Urothelium cell line (cell line): ENCODE measurements at regions not wholly inside any gene's neighbourhood (a gene's known extent, or its start where the extent isn't known, plus 50 kb on each side); places are given as distances from the start of the nearest gene placed in this dataset.

Source experiments
- DNase-seq: peaks from one replicate; pipeline ENCODE4 v3.0.0; 2011; ENCODE audit warnings: low spot score, mixed read lengths
- FAIRE-seq: peaks from 2 replicates; lab custom pipeline; 2011; peaks lifted over from hg19 to GRCh38; lab: Jason Lieb, UNC

GRCh38 chr4:79088946-79089691 lies 149.9 kb upstream of the PAQR3 start:
- FAIRE-seq = no peak
- no peak for DNase-seq

- FAIRE-seq = no peak
- no peak for DNase-seq
Observed at GRCh38 chr4:79087071-79087470, 147.8 kb upstream of the PAQR3 start.

GRCh38 chr4:79083406-79084010 lies 144.3 kb upstream of the PAQR3 start:
- DNase-seq (no peak), FAIRE-seq (no peak)

- no peak for FAIRE-seq
Observed at GRCh38 chr4:79082997-79083396, 143.8 kb upstream of the PAQR3 start.

GRCh38 chr4:79081973-79082372 lies 142.7 kb upstream of the PAQR3 start:
- no peak for FAIRE-seq
- DNase-seq = no peak

More at GRCh38 chr4:79082997-79083396, 143.8 kb upstream of the PAQR3 start:
- no peak for DNase-seq

GRCh38 chr4:79078339-79078738 lies 139.1 kb upstream of the PAQR3 start:
- FAIRE-seq = no peak
- DNase-seq = no peak

- FAIRE-seq (no peak), DNase-seq (no peak)
Observed at GRCh38 chr4:79074040-79074439, 134.8 kb upstream of the PAQR3 start.

GRCh38 chr4:79073471-79073870 lies 134.2 kb upstream of the PAQR3 start:
- FAIRE-seq (no peak), DNase-seq (no peak)

GRCh38 chr4:79065262-79065661 lies 126.0 kb upstream of the PAQR3 start:
- DNase-seq (no peak), FAIRE-seq (no peak)

GRCh38 chr4:79064806-79065205 lies 125.6 kb upstream of the PAQR3 start:
- no peak for FAIRE-seq

GRCh38 chr4:79059631-79060399 lies 120.6 kb upstream of the PAQR3 start:
- FAIRE-seq = no peak
- DNase-seq = no peak

More at GRCh38 chr4:79064806-79065205, 125.6 kb upstream of the PAQR3 start:
- no peak for DNase-seq

- FAIRE-seq (no peak), DNase-seq (no peak)
Observed at GRCh38 chr4:79057772-79058171, 118.5 kb upstream of the PAQR3 start.

- DNase-seq = no peak
- no peak for FAIRE-seq
Observed at GRCh38 chr4:79053754-79054153, 114.5 kb upstream of the PAQR3 start.

GRCh38 chr4:79050541-79050880 lies 111.3 kb upstream of the PAQR3 start:
- peak; percentile 8 for DNase-seq

GRCh38 chr4:79049840-79050540 lies 110.8 kb upstream of the PAQR3 start:
- DNase-seq (peak; percentile 46), FAIRE-seq (peak; percentile 80)

More at GRCh38 chr4:79050541-79050880, 111.3 kb upstream of the PAQR3 start:
- peak; percentile 79 for FAIRE-seq

- no peak for FAIRE-seq
Observed at GRCh38 chr4:79048878-79049277, 109.6 kb upstream of the PAQR3 start.

GRCh38 chr4:79047316-79047715 lies 108.1 kb upstream of the PAQR3 start:
- FAIRE-seq = no peak

More at GRCh38 chr4:79048878-79049277, 109.6 kb upstream of the PAQR3 start:
- no peak for DNase-seq

GRCh38 chr4:79046016-79046592 lies 106.9 kb upstream of the PAQR3 start:
- no peak for DNase-seq
- FAIRE-seq = no peak

More at GRCh38 chr4:79047316-79047715, 108.1 kb upstream of the PAQR3 start:
- DNase-seq = no peak

- FAIRE-seq (no peak), DNase-seq (no peak)
Observed at GRCh38 chr4:79044141-79044659, 105.0 kb upstream of the PAQR3 start.

GRCh38 chr4:79043138-79043537 lies 103.9 kb upstream of the PAQR3 start:
- FAIRE-seq (no peak), DNase-seq (no peak)
